ENCODE measurements at regions not wholly inside any gene's neighbourhood (a gene's known extent, or its start where the extent isn't known, plus 50 kb on each side); places are given as distances from the start of the nearest gene placed in this dataset.

DNA sequence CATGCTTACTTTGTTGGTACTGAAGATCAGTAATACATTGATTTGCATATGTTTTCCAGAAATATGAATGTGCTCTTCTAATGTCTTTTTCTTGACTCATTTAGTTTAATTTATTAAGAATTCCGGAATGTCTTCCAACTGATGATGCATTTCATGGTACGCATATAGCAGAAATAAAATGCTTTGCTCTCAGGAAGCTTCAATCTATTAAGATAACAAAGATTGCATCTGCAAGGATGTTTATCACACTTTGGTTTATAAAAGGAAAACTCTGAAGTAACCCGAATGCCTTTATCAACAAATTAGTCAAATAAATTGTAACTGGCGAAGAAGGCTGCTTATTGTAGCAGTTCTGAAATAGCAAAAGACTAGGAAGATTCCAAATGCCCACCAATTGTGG lies 166.4 kb upstream of the LMNTD1 start:
- no peaks in the 10 kb centered on the region for H3K36me3 ChIP-seq (ENCODE audit: insufficient read depth, low read length)
- peaks cover 30% of the 10 kb centered on the region for H3K4me1 ChIP-seq (ENCODE audit: insufficient read depth, low read length, poor library complexity, severe bottlenecking)
- no peak overlapping the region for H3K9ac ChIP-seq (ENCODE audit: low read depth, low read length, poor library complexity, severe bottlenecking)
- no peaks in the 10 kb centered on the region for H3F3A ChIP-seq (ENCODE audit: low read depth)
- no peak overlapping the region for H3K4me3 ChIP-seq (ENCODE audit: low read length, poor library complexity, severe bottlenecking)
- H3K27me3 ChIP-seq (ENCODE audit: insufficient read depth, low read length, poor library complexity, severe bottlenecking), result no peaks in the 10 kb centered on the region
- no peak overlapping the region for H2AFZ ChIP-seq (ENCODE audit: low read length)
- H3K9me2 ChIP-seq (replicated peaks; ENCODE audit: low read depth, low read length), result no peaks in the 10 kb centered on the region
- H3K79me2 ChIP-seq (ENCODE audit: insufficient read depth, low read length), result no peaks in the 10 kb centered on the region
- no peaks in the 10 kb centered on the region for H4K20me1 ChIP-seq (ENCODE audit: insufficient read depth, low read length, poor library complexity, severe bottlenecking)
- no peak for TF ChIP-seq EZH2phosphoT487 (IDR thresholded peaks at IDR 0.05; ENCODE audit: borderline replicate concordance)
- TF ChIP-seq, protein P1, sequence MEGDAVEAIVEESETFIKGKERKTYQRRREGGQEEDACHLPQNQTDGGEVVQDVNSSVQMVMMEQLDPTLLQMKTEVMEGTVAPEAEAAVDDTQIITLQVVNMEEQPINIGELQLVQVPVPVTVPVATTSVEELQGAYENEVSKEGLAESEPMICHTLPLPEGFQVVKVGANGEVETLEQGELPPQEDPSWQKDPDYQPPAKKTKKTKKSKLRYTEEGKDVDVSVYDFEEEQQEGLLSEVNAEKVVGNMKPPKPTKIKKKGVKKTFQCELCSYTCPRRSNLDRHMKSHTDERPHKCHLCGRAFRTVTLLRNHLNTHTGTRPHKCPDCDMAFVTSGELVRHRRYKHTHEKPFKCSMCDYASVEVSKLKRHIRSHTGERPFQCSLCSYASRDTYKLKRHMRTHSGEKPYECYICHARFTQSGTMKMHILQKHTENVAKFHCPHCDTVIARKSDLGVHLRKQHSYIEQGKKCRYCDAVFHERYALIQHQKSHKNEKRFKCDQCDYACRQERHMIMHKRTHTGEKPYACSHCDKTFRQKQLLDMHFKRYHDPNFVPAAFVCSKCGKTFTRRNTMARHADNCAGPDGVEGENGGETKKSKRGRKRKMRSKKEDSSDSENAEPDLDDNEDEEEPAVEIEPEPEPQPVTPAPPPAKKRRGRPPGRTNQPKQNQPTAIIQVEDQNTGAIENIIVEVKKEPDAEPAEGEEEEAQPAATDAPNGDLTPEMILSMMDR (conservative IDR thresholded peaks at IDR 0.05; ENCODE audit: low read length), result no peak
- no peaks in the 10 kb centered on the region for H3K9me3 ChIP-seq (ENCODE audit: insufficient read depth, low read depth, low read length)
- no peak overlapping the region for H3K4me2 ChIP-seq (ENCODE audit: low read depth, low read length, poor library complexity, severe bottlenecking)

DNA sequence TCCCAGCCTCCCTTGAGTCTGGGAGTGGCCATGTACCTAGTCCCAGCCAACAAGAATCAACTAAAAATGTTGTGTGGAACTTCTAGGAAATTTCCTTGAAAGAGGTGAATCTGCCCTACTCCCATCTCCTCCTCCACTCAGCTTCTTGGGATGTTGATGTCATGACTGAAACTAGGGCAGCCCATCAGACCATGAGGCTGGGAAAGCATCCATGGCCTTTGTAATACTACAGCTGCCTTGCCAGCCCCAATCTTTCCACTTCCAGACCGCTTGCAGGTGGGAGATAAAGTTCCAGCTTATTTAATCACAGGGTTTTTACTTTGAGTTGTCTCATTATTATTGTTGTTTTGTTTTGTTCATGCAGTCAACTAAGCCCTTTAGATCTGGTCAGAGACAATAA lies 170.3 kb upstream of the LMNTD1 start:
- peaks cover 7% of the 10 kb centered on the region for H3K4me1 ChIP-seq (ENCODE audit: insufficient read depth, low read length, poor library complexity, severe bottlenecking)
- TF ChIP-seq EZH2phosphoT487 (IDR thresholded peaks at IDR 0.05; ENCODE audit: borderline replicate concordance), result no peak
- TF ChIP-seq, protein P1 (conservative IDR thresholded peaks at IDR 0.05; ENCODE audit: low read length), result no peak
- no peak overlapping the region for H2AFZ ChIP-seq (ENCODE audit: low read length)
- H3K9ac ChIP-seq (ENCODE audit: low read depth, low read length, poor library complexity, severe bottlenecking), result no peak overlapping the region
- H3K4me2 ChIP-seq (ENCODE audit: low read depth, low read length, poor library complexity, severe bottlenecking), result no peak overlapping the region
- H3K9me3 ChIP-seq (ENCODE audit: insufficient read depth, low read depth, low read length), result no peaks in the 10 kb centered on the region
- H3K36me3 ChIP-seq (ENCODE audit: insufficient read depth, low read length), result no peaks in the 10 kb centered on the region
- no peaks in the 10 kb centered on the region for H3K27me3 ChIP-seq (ENCODE audit: insufficient read depth, low read length, poor library complexity, severe bottlenecking)
- no peaks in the 10 kb centered on the region for H4K20me1 ChIP-seq (ENCODE audit: insufficient read depth, low read length, poor library complexity, severe bottlenecking)
- H3K79me2 ChIP-seq (ENCODE audit: insufficient read depth, low read length), result no peaks in the 10 kb centered on the region
- H3K9me2 ChIP-seq (replicated peaks; ENCODE audit: low read depth, low read length), result no peaks in the 10 kb centered on the region
- H3F3A ChIP-seq (ENCODE audit: low read depth), result no peaks in the 10 kb centered on the region
- H3K4me3 ChIP-seq (ENCODE audit: low read length, poor library complexity, severe bottlenecking), result no peak overlapping the region

DNA sequence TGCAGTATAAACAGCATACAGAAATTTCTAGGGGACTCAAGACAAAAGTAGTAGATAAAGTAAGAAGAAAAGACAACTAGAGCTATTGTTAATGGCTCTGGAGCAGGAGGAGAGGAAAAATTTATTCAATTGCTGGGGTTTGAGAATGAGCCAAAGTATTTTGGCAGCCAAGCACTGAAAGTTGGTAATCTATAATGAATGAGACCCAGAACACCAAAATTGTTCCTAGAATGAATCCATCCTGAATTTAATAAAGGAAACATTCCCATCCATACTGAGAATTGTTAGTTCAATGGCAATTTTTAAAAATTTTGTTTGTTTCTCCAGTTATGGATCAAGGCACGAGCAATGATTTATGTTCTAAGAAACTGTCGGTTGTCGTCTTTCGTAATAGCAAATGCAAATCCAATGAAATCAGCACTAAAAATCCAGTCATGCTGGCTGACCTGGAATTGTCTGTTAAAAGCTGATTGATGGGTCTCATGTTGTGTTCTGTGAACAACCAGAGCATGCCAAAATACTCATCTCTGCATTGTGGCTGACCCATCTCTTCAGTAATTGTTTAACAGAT lies 170.9 kb upstream of the LMNTD1 start:
- H3K79me2 ChIP-seq (ENCODE audit: insufficient read depth, low read length), result no peaks in the 10 kb centered on the region
- H2AFZ ChIP-seq (ENCODE audit: low read length), result no peak overlapping the region
- no peaks in the 10 kb centered on the region for H3F3A ChIP-seq (ENCODE audit: low read depth)
- no peaks in the 10 kb centered on the region for H3K9me3 ChIP-seq (ENCODE audit: insufficient read depth, low read depth, low read length)
- no peak overlapping the region for H3K4me3 ChIP-seq (ENCODE audit: low read length, poor library complexity, severe bottlenecking)
- H3K4me1 ChIP-seq (ENCODE audit: insufficient read depth, low read length, poor library complexity, severe bottlenecking), result peaks cover 4% of the 10 kb centered on the region
- no peaks in the 10 kb centered on the region for H3K27me3 ChIP-seq (ENCODE audit: insufficient read depth, low read length, poor library complexity, severe bottlenecking)
- H3K9ac ChIP-seq (ENCODE audit: low read depth, low read length, poor library complexity, severe bottlenecking), result no peak overlapping the region
- TF ChIP-seq, protein P1 (conservative IDR thresholded peaks at IDR 0.05; ENCODE audit: low read length), result no peak
- TF ChIP-seq EZH2phosphoT487 (IDR thresholded peaks at IDR 0.05; ENCODE audit: borderline replicate concordance), result no peak
- H4K20me1 ChIP-seq (ENCODE audit: insufficient read depth, low read length, poor library complexity, severe bottlenecking), result no peaks in the 10 kb centered on the region
- no peaks in the 10 kb centered on the region for H3K9me2 ChIP-seq (replicated peaks; ENCODE audit: low read depth, low read length)
- no peaks in the 10 kb centered on the region for H3K36me3 ChIP-seq (ENCODE audit: insufficient read depth, low read length)
- no peak overlapping the region for H3K4me2 ChIP-seq (ENCODE audit: low read depth, low read length, poor library complexity, severe bottlenecking)

Measured in Loucy (cell line).